ENCODE measurements at regions not wholly inside any gene's neighbourhood (a gene's known extent, or its start where the extent isn't known, plus 50 kb on each side); places are given as distances from the start of the nearest gene placed in this dataset.

DNA sequence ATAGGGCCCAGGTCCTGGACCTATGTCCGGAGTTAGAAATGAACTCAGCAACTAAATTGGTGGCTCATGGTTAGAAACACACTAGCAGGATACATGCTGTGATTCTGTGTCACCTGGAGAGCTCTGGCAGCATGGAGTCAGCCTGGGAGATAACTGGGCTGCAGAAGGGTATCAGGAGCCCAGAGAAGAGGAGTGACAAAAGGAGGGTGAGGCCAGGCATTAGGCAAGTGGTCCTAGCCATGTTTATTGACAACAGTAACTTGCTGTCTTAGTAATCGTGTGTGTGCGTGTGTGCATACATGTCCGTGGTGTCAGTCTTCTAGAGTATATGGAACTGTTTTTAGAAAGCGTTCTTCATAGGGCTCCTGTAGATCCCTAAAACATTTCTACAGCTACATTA is 157.5 kb upstream of the PHYHIPL start:
- Histone ChIP-seq H3K4me1 (ENCODE audit: insufficient read depth) (no peaks in the 10 kb centered on the region), H3K79me2 (replicated peaks; ENCODE audit: insufficient read depth) (no peaks in the 10 kb centered on the region), H3K27me3 (ENCODE audit: insufficient read depth) (no peaks in the 10 kb centered on the region), H3K4me3 (no peak overlapping the region), H3K27ac (ENCODE audit: low read depth) (no peak overlapping the region), H3K9me2 (ENCODE audit: insufficient read depth) (no peaks in the 10 kb centered on the region), H3K36me3 (ENCODE audit: insufficient read depth) (no peaks in the 10 kb centered on the region), H3F3A (replicated peaks; ENCODE audit: low read depth) (no peaks in the 10 kb centered on the region), H4K20me1 (replicated peaks; ENCODE audit: insufficient read depth) (no peaks in the 10 kb centered on the region), H3K4me2 (no peak overlapping the region), H2AFZ (peak overlapping the region; percentile 74; the same call in 1 of the 2 replicates)
- Mint-ChIP-seq H3K4me1 (peaks cover 11% of the 10 kb centered on the region; the same call in 2 of the 3 replicates), H3K27ac (no peak overlapping the region), H3K27me3 (ENCODE audit: insufficient read depth, low read depth, poor library complexity) (no peaks in the 10 kb centered on the region), H3K9me3 (no peaks in the 10 kb centered on the region), H3K4me3 (no peak overlapping the region), H3K36me3 (ENCODE audit: low read depth) (no peaks in the 10 kb centered on the region)
- TF ChIP-seq NANOG (IDR thresholded peaks at IDR 0.05; ENCODE audit: borderline replicate concordance) (no peak), ZNF331 (CRISPR knock-in tag; IDR thresholded peaks at IDR 0.05; ENCODE audit: low read depth) (no peak), EZH2 (IDR thresholded peaks at IDR 0.05; ENCODE audit: low read depth, unreplicated experiment) (no peak), JUNB (IDR thresholded peaks at IDR 0.05; ENCODE audit: unreplicated experiment) (no peak), POLR2AphosphoS5 (IDR thresholded peaks at IDR 0.05; ENCODE audit: low read depth) (no peak), STAT1 (IDR thresholded peaks at IDR 0.05; ENCODE audit: unreplicated experiment) (no peak), EZH2phosphoT487 (IDR thresholded peaks at IDR 0.05; ENCODE audit: unreplicated experiment) (no peak), CREB1 (CRISPR knock-in tag; IDR thresholded peaks at IDR 0.05; ENCODE audit: low read depth) (no peak), ZNF114 (CRISPR knock-in tag; IDR thresholded peaks at IDR 0.05) (no peak)
- TF ChIP-seq, protein P1, sequence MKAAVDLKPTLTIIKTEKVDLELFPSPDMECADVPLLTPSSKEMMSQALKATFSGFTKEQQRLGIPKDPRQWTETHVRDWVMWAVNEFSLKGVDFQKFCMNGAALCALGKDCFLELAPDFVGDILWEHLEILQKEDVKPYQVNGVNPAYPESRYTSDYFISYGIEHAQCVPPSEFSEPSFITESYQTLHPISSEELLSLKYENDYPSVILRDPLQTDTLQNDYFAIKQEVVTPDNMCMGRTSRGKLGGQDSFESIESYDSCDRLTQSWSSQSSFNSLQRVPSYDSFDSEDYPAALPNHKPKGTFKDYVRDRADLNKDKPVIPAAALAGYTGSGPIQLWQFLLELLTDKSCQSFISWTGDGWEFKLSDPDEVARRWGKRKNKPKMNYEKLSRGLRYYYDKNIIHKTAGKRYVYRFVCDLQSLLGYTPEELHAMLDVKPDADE (IDR thresholded peaks at IDR 0.05): no peak
- TF ChIP-seq, protein P2, sequence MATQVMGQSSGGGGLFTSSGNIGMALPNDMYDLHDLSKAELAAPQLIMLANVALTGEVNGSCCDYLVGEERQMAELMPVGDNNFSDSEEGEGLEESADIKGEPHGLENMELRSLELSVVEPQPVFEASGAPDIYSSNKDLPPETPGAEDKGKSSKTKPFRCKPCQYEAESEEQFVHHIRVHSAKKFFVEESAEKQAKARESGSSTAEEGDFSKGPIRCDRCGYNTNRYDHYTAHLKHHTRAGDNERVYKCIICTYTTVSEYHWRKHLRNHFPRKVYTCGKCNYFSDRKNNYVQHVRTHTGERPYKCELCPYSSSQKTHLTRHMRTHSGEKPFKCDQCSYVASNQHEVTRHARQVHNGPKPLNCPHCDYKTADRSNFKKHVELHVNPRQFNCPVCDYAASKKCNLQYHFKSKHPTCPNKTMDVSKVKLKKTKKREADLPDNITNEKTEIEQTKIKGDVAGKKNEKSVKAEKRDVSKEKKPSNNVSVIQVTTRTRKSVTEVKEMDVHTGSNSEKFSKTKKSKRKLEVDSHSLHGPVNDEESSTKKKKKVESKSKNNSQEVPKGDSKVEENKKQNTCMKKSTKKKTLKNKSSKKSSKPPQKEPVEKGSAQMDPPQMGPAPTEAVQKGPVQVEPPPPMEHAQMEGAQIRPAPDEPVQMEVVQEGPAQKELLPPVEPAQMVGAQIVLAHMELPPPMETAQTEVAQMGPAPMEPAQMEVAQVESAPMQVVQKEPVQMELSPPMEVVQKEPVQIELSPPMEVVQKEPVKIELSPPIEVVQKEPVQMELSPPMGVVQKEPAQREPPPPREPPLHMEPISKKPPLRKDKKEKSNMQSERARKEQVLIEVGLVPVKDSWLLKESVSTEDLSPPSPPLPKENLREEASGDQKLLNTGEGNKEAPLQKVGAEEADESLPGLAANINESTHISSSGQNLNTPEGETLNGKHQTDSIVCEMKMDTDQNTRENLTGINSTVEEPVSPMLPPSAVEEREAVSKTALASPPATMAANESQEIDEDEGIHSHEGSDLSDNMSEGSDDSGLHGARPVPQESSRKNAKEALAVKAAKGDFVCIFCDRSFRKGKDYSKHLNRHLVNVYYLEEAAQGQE (IDR thresholded peaks at IDR 0.05; ENCODE audit: unreplicated experiment): no peak
- TF ChIP-seq, protein P3, sequence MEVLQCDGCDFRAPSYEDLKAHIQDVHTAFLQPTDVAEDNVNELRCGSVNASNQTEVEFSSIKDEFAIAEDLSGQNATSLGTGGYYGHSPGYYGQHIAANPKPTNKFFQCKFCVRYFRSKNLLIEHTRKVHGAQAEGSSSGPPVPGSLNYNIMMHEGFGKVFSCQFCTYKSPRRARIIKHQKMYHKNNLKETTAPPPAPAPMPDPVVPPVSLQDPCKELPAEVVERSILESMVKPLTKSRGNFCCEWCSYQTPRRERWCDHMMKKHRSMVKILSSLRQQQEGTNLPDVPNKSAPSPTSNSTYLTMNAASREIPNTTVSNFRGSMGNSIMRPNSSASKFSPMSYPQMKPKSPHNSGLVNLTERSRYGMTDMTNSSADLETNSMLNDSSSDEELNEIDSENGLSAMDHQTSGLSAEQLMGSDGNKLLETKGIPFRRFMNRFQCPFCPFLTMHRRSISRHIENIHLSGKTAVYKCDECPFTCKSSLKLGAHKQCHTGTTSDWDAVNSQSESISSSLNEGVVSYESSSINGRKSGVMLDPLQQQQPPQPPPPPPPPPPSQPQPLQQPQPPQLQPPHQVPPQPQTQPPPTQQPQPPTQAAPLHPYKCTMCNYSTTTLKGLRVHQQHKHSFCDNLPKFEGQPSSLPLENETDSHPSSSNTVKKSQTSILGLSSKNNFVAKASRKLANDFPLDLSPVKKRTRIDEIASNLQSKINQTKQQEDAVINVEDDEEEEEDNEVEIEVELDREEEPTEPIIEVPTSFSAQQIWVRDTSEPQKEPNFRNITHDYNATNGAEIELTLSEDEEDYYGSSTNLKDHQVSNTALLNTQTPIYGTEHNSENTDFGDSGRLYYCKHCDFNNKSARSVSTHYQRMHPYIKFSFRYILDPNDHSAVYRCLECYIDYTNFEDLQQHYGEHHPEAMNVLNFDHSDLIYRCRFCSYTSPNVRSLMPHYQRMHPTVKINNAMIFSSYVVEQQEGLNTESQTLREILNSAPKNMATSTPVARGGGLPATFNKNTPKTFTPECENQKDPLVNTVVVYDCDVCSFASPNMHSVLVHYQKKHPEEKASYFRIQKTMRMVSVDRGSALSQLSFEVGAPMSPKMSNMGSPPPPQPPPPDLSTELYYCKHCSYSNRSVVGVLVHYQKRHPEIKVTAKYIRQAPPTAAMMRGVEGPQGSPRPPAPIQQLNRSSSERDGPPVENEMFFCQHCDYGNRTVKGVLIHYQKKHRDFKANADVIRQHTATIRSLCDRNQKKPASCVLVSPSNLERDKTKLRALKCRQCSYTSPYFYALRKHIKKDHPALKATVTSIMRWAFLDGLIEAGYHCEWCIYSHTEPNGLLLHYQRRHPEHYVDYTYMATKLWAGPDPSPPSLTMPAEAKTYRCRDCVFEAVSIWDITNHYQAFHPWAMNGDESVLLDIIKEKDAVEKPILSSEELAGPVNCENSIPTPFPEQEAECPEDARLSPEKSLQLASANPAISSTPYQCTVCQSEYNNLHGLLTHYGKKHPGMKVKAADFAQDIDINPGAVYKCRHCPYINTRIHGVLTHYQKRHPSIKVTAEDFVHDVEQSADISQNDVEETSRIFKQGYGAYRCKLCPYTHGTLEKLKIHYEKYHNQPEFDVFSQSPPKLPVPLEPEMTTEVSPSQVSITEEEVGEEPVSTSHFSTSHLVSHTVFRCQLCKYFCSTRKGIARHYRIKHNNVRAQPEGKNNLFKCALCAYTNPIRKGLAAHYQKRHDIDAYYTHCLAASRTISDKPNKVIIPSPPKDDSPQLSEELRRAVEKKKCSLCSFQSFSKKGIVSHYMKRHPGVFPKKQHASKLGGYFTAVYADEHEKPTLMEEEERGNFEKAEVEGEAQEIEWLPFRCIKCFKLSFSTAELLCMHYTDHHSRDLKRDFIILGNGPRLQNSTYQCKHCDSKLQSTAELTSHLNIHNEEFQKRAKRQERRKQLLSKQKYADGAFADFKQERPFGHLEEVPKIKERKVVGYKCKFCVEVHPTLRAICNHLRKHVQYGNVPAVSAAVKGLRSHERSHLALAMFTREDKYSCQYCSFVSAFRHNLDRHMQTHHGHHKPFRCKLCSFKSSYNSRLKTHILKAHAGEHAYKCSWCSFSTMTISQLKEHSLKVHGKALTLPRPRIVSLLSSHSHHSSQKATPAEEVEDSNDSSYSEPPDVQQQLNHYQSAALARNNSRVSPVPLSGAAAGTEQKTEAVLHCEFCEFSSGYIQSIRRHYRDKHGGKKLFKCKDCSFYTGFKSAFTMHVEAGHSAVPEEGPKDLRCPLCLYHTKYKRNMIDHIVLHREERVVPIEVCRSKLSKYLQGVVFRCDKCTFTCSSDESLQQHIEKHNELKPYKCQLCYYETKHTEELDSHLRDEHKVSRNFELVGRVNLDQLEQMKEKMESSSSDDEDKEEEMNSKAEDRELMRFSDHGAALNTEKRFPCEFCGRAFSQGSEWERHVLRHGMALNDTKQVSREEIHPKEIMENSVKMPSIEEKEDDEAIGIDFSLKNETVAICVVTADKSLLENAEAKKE (CRISPR knock-in tag; IDR thresholded peaks at IDR 0.05): no peak
- TF ChIP-seq, protein P4, sequence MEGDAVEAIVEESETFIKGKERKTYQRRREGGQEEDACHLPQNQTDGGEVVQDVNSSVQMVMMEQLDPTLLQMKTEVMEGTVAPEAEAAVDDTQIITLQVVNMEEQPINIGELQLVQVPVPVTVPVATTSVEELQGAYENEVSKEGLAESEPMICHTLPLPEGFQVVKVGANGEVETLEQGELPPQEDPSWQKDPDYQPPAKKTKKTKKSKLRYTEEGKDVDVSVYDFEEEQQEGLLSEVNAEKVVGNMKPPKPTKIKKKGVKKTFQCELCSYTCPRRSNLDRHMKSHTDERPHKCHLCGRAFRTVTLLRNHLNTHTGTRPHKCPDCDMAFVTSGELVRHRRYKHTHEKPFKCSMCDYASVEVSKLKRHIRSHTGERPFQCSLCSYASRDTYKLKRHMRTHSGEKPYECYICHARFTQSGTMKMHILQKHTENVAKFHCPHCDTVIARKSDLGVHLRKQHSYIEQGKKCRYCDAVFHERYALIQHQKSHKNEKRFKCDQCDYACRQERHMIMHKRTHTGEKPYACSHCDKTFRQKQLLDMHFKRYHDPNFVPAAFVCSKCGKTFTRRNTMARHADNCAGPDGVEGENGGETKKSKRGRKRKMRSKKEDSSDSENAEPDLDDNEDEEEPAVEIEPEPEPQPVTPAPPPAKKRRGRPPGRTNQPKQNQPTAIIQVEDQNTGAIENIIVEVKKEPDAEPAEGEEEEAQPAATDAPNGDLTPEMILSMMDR (conservative IDR thresholded peaks at IDR 0.05; ENCODE audit: low read depth in 2 of 2): no peak
- ATAC-seq (no peak), DNase-seq (ENCODE audit: low spot score) (no peak)

All from GM23338 (cell line).